ENCODE measurements at regions not wholly inside any gene's neighbourhood (a gene's known extent, or its start where the extent isn't known, plus 50 kb on each side); places are given as distances from the start of the nearest gene placed in this dataset.

DNA sequence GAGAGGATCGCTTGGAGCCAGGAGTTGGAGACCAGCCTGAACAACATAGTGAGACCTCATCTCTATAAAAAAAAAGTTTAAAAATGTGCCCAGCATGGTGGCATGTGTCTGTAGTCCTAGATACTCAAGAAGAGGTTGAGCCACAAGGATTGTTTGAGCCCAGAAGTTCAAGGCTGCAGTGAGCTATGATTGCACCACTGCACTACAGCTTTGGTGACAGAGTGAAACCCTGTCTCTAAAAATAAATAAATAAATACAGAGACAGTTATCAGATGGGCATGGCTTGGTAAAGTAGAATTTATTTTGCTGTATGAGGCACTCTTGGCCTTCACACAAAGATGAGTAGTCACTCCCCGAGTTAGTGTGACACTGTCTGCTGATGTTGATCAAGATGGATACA, 54.1 kb upstream of the SPRY1 start:
- TF ChIP-seq CTCF (IDR thresholded peaks at IDR 0.05) (no peak), POLR2AphosphoS5 (IDR thresholded peaks at IDR 0.05) (no peak), POLR2A (IDR thresholded peaks at IDR 0.05) (no peak)
